IMR-90 (cell line): ENCODE measurements at regions not wholly inside any gene's neighbourhood (a gene's known extent, or its start where the extent isn't known, plus 50 kb on each side); places are given as distances from the start of the nearest gene placed in this dataset.

Experiments used
- ATAC-seq: fragments of 200-7000 bp; cut with Tn5 transposase; 2 replicates; pipeline ENCODE4 v1.9.1; 2020; ENCODE audit warnings: low read depth, mild to moderate bottlenecking, moderate library complexity
- BruUV-seq: library from RNA; stranded (reverse); fragments of 400-500 nt; replicated peaks from 2 replicates; lab custom pipeline; 2021; lab: Mats Ljungman, UMichigan
- CTCF ChIA-PET: fragments of 300-600 bp; formaldehyde crosslinking; extraction: SDS; loops from one replicate; lab custom pipeline; 2021; ENCODE audit warnings: antibody characterized with exemption; lab: Yijun Ruan, JAX
- POLR2A ChIA-PET: fragments of 300-600 bp; sonication (Branson Sonifier 250); formaldehyde crosslinking; loops from one replicate; lab custom pipeline; 2022; ENCODE audit warnings: antibody characterized with exemption; ENCODE audit not compliant: unreplicated experiment; lab: Charles Lee
- DNase-seq: peaks from one replicate; pipeline ENCODE4 v3.0.0; 2013
- H2AFZ ChIP-seq: replicated peaks from 2 replicates; pipeline ENCODE3; 2013; ENCODE audit warnings: low read length, mild to moderate bottlenecking; ENCODE audit not compliant: poor library complexity
- H2AK5ac ChIP-seq: 2 replicates; pipeline ENCODE4 v1.6.1; 2013; ENCODE audit warnings: low read depth, low read length, inconsistent platforms
- H2AK9ac ChIP-seq: replicated peaks from 2 replicates; pipeline ENCODE3; 2013; ENCODE audit warnings: mild to moderate bottlenecking, low read depth, low read length, moderate library complexity; ENCODE audit not compliant: poor library complexity
- H2BK120ac ChIP-seq: 2 replicates; pipeline ENCODE4 v1.6.1; 2013; ENCODE audit warnings: low read depth, low read length, inconsistent platforms
- H2BK15ac ChIP-seq: 3 replicates; pipeline ENCODE4 v1.6.1; 2013; ENCODE audit warnings: low read depth, low read length, inconsistent platforms
- H2BK20ac ChIP-seq: 2 replicates; pipeline ENCODE4 v1.6.1; 2013; ENCODE audit warnings: low read depth, mild to moderate bottlenecking, inconsistent platforms, low read length, moderate library complexity
- H2BK5ac ChIP-seq: 2 replicates; pipeline ENCODE4 v1.6.1; 2013; ENCODE audit warnings: mild to moderate bottlenecking, low read depth, low read length, inconsistent platforms; ENCODE audit not compliant: poor library complexity, severe bottlenecking
- H3K14ac ChIP-seq: replicated peaks from 2 replicates; pipeline ENCODE4 v1.6.1; 2013; ENCODE audit warnings: low read depth, low read length, inconsistent platforms
- H3K18ac ChIP-seq: 2 replicates; pipeline ENCODE4 v1.6.1; 2013; ENCODE audit warnings: low read depth, low read length, control low read depth
- H3K23ac ChIP-seq: 2 replicates; pipeline ENCODE4 v1.6.1; 2013; ENCODE audit warnings: low read depth, low read length, inconsistent platforms
- H3K27ac ChIP-seq: 2 replicates; pipeline ENCODE4 v1.5.1; 2013; ENCODE audit warnings: mild to moderate bottlenecking, control low read depth, low read length; ENCODE audit not compliant: insufficient read depth
- H3K27me3 ChIP-seq: 2 replicates; pipeline ENCODE4 v1.6.1; 2013; ENCODE audit warnings: low read length; ENCODE audit not compliant: control insufficient read depth, insufficient read depth
- H3K36me3 ChIP-seq: 2 replicates; pipeline ENCODE4 v1.6.1; 2013; ENCODE audit warnings: low read length, mixed read lengths; ENCODE audit not compliant: control insufficient read depth, insufficient read depth
- H3K4ac ChIP-seq: 2 replicates; pipeline ENCODE4 v1.6.1; 2013; ENCODE audit warnings: low read depth, low read length, inconsistent platforms
- H3K4me1 ChIP-seq: 2 replicates; pipeline ENCODE4 v1.6.1; 2013; ENCODE audit warnings: low read length, mixed read lengths; ENCODE audit not compliant: control insufficient read depth, insufficient read depth
- H3K4me2 ChIP-seq: 2 replicates; pipeline ENCODE4 v1.6.1; 2013; ENCODE audit warnings: low read depth, mild to moderate bottlenecking, control low read depth, low read length, moderate library complexity
- H3K4me3 ChIP-seq: 2 replicates; pipeline ENCODE4 v1.5.1; 2013; ENCODE audit warnings: low read depth, mild to moderate bottlenecking, control low read depth, low read length, moderate library complexity; ENCODE audit not compliant: insufficient read depth
- H3K56ac ChIP-seq: 2 replicates; pipeline ENCODE4 v1.6.1; 2013; ENCODE audit warnings: low read length, inconsistent platforms; ENCODE audit not compliant: insufficient read depth; ENCODE audit errors: extremely low read depth
- H3K79me1 ChIP-seq, 2 experiments: 2 replicates each; pipeline ENCODE4 v1.6.1; 2013; ENCODE audit warnings: low read length in 2 of 2, inconsistent platforms in 1 of 2, low read depth in 1 of 2
- H3K9ac ChIP-seq: 2 replicates; pipeline ENCODE4 v1.6.1; 2013; ENCODE audit warnings: low read depth, low read length, control low read depth
- H3K9me1 ChIP-seq: 2 replicates; pipeline ENCODE4 v1.6.1; 2013; ENCODE audit warnings: low read length, inconsistent platforms; ENCODE audit not compliant: insufficient read depth
- H3K9me3 ChIP-seq: 2 replicates; pipeline ENCODE4 v1.6.1; 2013; ENCODE audit warnings: low read length; ENCODE audit not compliant: control insufficient read depth, insufficient read depth
- H4K20me1 ChIP-seq: 2 replicates; pipeline ENCODE4 v1.6.1; 2013; ENCODE audit warnings: low read length, inconsistent platforms; ENCODE audit not compliant: insufficient read depth
- H4K5ac ChIP-seq: 2 replicates; pipeline ENCODE4 v1.6.1; 2013; ENCODE audit warnings: mild to moderate bottlenecking, low read depth, low read length, control low read depth
- H4K8ac ChIP-seq, 2 experiments: 2 replicates each; pipeline ENCODE4 v1.6.1; 2013; ENCODE audit warnings: low read depth in 2 of 2, low read length in 2 of 2, control low read depth in 1 of 2, inconsistent platforms in 1 of 2
- H4K91ac ChIP-seq: 2 replicates; pipeline ENCODE4 v1.6.1; 2013; ENCODE audit warnings: low read depth, low read length, inconsistent platforms; ENCODE audit not compliant: insufficient read depth
- BHLHE40 ChIP-seq: fragments of 150-350 bp; IDR thresholded peaks from 2 replicates; pipeline ENCODE4 v1.6.1; 2016; ENCODE audit warnings: mild to moderate bottlenecking, low read depth, low read length
- ELK1 ChIP-seq: fragments of 150-350 bp; IDR thresholded peaks from 2 replicates; pipeline ENCODE4 v1.6.1; 2016; ENCODE audit warnings: low read depth, mild to moderate bottlenecking, low read length, moderate library complexity, borderline replicate concordance
- FOS ChIP-seq: fragments of 150-350 bp; IDR thresholded peaks from 2 replicates; pipeline ENCODE4 v1.6.1; 2016; ENCODE audit warnings: low read depth, low read length
- MAFK ChIP-seq: IDR thresholded peaks from 2 replicates; pipeline ENCODE4 v1.6.1; 2012; ENCODE audit warnings: low read depth, low read length, improper control_type of control experiment
- MAZ ChIP-seq: IDR thresholded peaks from 2 replicates; pipeline ENCODE4 v1.6.1; 2012; ENCODE audit warnings: low read depth, mild to moderate bottlenecking, low read length, improper control_type of control experiment, moderate library complexity, borderline replicate concordance
- MXI1 ChIP-seq: IDR thresholded peaks from 2 replicates; pipeline ENCODE4 v1.6.1; 2012; ENCODE audit warnings: low read depth, mild to moderate bottlenecking, low read length, moderate library complexity, borderline replicate concordance
- NFE2L2 ChIP-seq: fragments of 150-350 bp; IDR thresholded peaks from 2 replicates; pipeline ENCODE4 v1.6.1; 2016; ENCODE audit warnings: low read depth, mild to moderate bottlenecking, low read length
- RAD21 ChIP-seq: IDR thresholded peaks from 2 replicates; pipeline ENCODE4 v1.6.1; 2012; ENCODE audit warnings: low read length, improper control_type of control experiment
- RCOR1 ChIP-seq: IDR thresholded peaks from 2 replicates; pipeline ENCODE4 v1.6.1; 2012; ENCODE audit warnings: mild to moderate bottlenecking, low read length, improper control_type of control experiment; ENCODE audit not compliant: insufficient replicate concordance
- USF2 ChIP-seq: fragments of 150-350 bp; IDR thresholded peaks from 2 replicates; pipeline ENCODE4 v1.6.1; 2017; ENCODE audit warnings: mild to moderate bottlenecking, antibody characterized with exemption, low read length, low read depth
- WGBS, 2 experiments: methylation state at CpG; one replicate each; pipeline versions ENCODE4 v1.1.5 to v1.1.7; 2013; ENCODE audit warnings: missing lambda C conversion rate in 2 of 2; ENCODE audit not compliant: insufficient read length in 1 of 2; ENCODE audit errors: extremely low coverage in 2 of 2; 5-methylcytosine and 5-hydroxymethylcytosine counted together
- dilution Hi-C: fragments of 300-500 bp; cut with HindIII; formaldehyde crosslinking; loops from one replicate; pipeline ENCODE4 v1.14.3; 2018; ENCODE audit warnings: low sequenced_read_pairs; ENCODE audit not compliant: unreplicated experiment
- in situ Hi-C: fragments of 300-500 bp; cut with MboI; formaldehyde crosslinking; loops from 3 replicates; pipeline ENCODE4 v1.14.3; 2019; ENCODE audit warnings: low sequenced_read_pairs, inconsistent platforms, mixed read lengths
- intact Hi-C: fragments of 100-400 bp; cut with micrococcal nuclease; formaldehyde crosslinking; loops from 2 replicates; pipeline ENCODE4 v1.10.0; 2022

GRCh38 chr1:4977701-4978100, 323.3 kb downstream of the AJAP1 start:
- Histone ChIP-seq H4K5ac (no peak overlapping the region), H3K18ac (no peak overlapping the region), H3K9me1 (no peaks in the 10 kb centered on the region), H4K20me1 (no peaks in the 10 kb centered on the region), H2AK9ac (no peak overlapping the region), H3K9ac (no peak overlapping the region), H3K4me3 (no peak overlapping the region), H3K79me1 (no peaks in the 10 kb centered on the region), H2BK5ac (no peak overlapping the region), H3K23ac (no peak overlapping the region), H4K91ac (no peak overlapping the region), H3K56ac (no peak overlapping the region), H3K36me3 (no peaks in the 10 kb centered on the region), H3K27ac (no peak overlapping the region), H4K8ac (no peak overlapping the region), H2BK15ac (no peak overlapping the region), H3K4me2 (no peak overlapping the region), H3K4ac (no peak overlapping the region), H3K27me3 (no peaks in the 10 kb centered on the region), H2BK20ac (no peak overlapping the region), H2AFZ (no peak overlapping the region), H3K14ac (no peak overlapping the region), H3K4me1 (no peaks in the 10 kb centered on the region), H2BK120ac (no peak overlapping the region), H3K9me3 (peaks cover 50% of the 10 kb centered on the region), H2AK5ac (no peak overlapping the region)
- intact Hi-C loops, result no loop called here
- ChIA-PET CTCF (no interaction called here), POLR2A (no interaction called here)
- no peak for DNase-seq
- dilution Hi-C loops, result no loop called here
- in situ Hi-C loops, result no loop called here
- ATAC-seq, result no peak
- no TSS peak for BruUV-seq
- TF ChIP-seq ELK1, result no peak
- no peak for TF ChIP-seq MXI1
- TF ChIP-seq NFE2L2, result no peak
- TF ChIP-seq RCOR1, result no peak
- TF ChIP-seq MAFK, result no peak
- TF ChIP-seq FOS, result no peak
- TF ChIP-seq MAZ, result no peak
- no peak for TF ChIP-seq USF2
- no peak for TF ChIP-seq BHLHE40
- TF ChIP-seq RAD21, result no peak
- 32% methylated on average over 8 of the region's 11 CpGs; no CpG with 5 or more reads in 1 of the 2 experiments for WGBS, 2 experiments
